GM18526 (cell line): ENCODE measurements at regions not wholly inside any gene's neighbourhood (a gene's known extent, or its start where the extent isn't known, plus 50 kb on each side); places are given as distances from the start of the nearest gene placed in this dataset.

ENCODE experiments used
- POLR2A ChIP-seq: IDR thresholded peaks from 3 replicates; pipeline ENCODE4 v1.6.1; 2011; ENCODE audit not compliant: insufficient read length; ENCODE audit errors: extremely low read depth

GRCh38 chr6:112663698-112664097, 316.6 kb downstream of the RFPL4B start:
- TF ChIP-seq POLR2A = no peak

- TF ChIP-seq POLR2A = no peak
Observed at GRCh38 chr6:112665114-112665513, 318.0 kb downstream of the RFPL4B start.

GRCh38 chr6:112665815-112666214, 318.7 kb downstream of the RFPL4B start:
- no peak for TF ChIP-seq POLR2A

- no peak for TF ChIP-seq POLR2A
Observed at GRCh38 chr6:112667427-112667826, 320.3 kb downstream of the RFPL4B start.

GRCh38 chr6:112680091-112680490, 333.0 kb downstream of the RFPL4B start:
- no peak for TF ChIP-seq POLR2A

- no peak for TF ChIP-seq POLR2A
Observed at GRCh38 chr6:112682071-112682470, 334.9 kb downstream of the RFPL4B start.

GRCh38 chr6:112683106-112683505, 336.0 kb downstream of the RFPL4B start:
- no peak for TF ChIP-seq POLR2A

GRCh38 chr6:112683926-112684325, 336.8 kb downstream of the RFPL4B start:
- TF ChIP-seq POLR2A = no peak

- TF ChIP-seq POLR2A = no peak
Observed at GRCh38 chr6:112690497-112691202, 343.5 kb downstream of the RFPL4B start.

GRCh38 chr6:112691289-112691688, 344.2 kb downstream of the RFPL4B start:
- TF ChIP-seq POLR2A = no peak

- no peak for TF ChIP-seq POLR2A
Observed at GRCh38 chr6:112695001-112695400, 347.9 kb downstream of the RFPL4B start.

- no peak for TF ChIP-seq POLR2A
Observed at GRCh38 chr6:112697265-112697664, 350.1 kb downstream of the RFPL4B start.

- no peak for TF ChIP-seq POLR2A
Observed at GRCh38 chr6:112701201-112701600, 354.1 kb downstream of the RFPL4B start.

- TF ChIP-seq POLR2A = no peak
Observed at GRCh38 chr6:112710710-112711109, 363.6 kb downstream of the RFPL4B start.

- no peak for TF ChIP-seq POLR2A
Observed at GRCh38 chr6:112713402-112713801, 366.3 kb downstream of the RFPL4B start.

GRCh38 chr6:112717401-112717800, 370.3 kb downstream of the RFPL4B start:
- no peak for TF ChIP-seq POLR2A

- no peak for TF ChIP-seq POLR2A
Observed at GRCh38 chr6:112717856-112718255, 370.7 kb downstream of the RFPL4B start.
